GM18498 (cell line): ENCODE measurements at regions not wholly inside any gene's neighbourhood (a gene's known extent, or its start where the extent isn't known, plus 50 kb on each side); places are given as distances from the start of the nearest gene placed in this dataset.
A peak's percentile ranks its signal among the peaks of the same experiment; 100 is the strongest.

ENCODE experiments used
- ATAC-seq: cut with Tn5 transposase; IDR thresholded peaks from one replicate; pipeline ENCODE4 v1.9.1; 2021; ENCODE audit warnings: mild to moderate bottlenecking, moderate library complexity; ENCODE audit not compliant: unreplicated experiment

GRCh38 chr12:93127582-93128331 is 198.7 kb upstream of the EEA1 start:
- no peak for ATAC-seq

GRCh38 chr12:93128332-93128707 is 199.2 kb upstream of the EEA1 start:
- ATAC-seq: no peak

- no peak for ATAC-seq
Measured at GRCh38 chr12:93130366-93131054, 201.4 kb upstream of the EEA1 start.

GRCh38 chr12:93133361-93133760 is 204.3 kb upstream of the EEA1 start:
- no peak for ATAC-seq

- ATAC-seq: no peak
Measured at GRCh38 chr12:93134175-93134890, 205.2 kb upstream of the EEA1 start.

- no peak for ATAC-seq
Measured at GRCh38 chr12:93134893-93135285, 205.8 kb upstream of the EEA1 start.

GRCh38 chr12:93135286-93136239 is 206.5 kb upstream of the EEA1 start:
- ATAC-seq: no peak

- peak; percentile 22 for ATAC-seq
Measured at GRCh38 chr12:93136253-93137055, 207.4 kb upstream of the EEA1 start.

- ATAC-seq: peak; percentile 53
Measured at GRCh38 chr12:93137656-93138612, 208.8 kb upstream of the EEA1 start.

- ATAC-seq: peak; percentile 45
Measured at GRCh38 chr12:93139028-93139665, 210.1 kb upstream of the EEA1 start.

- no peak for ATAC-seq
Measured at GRCh38 chr12:93140325-93140724, 211.2 kb upstream of the EEA1 start.

GRCh38 chr12:93140801-93141200 is 211.7 kb upstream of the EEA1 start:
- ATAC-seq: no peak

- ATAC-seq: no peak
Measured at GRCh38 chr12:93142881-93143280, 213.8 kb upstream of the EEA1 start.

GRCh38 chr12:93144109-93144508 is 215.0 kb upstream of the EEA1 start:
- ATAC-seq: no peak

GRCh38 chr12:93145086-93145485 is 216.0 kb upstream of the EEA1 start:
- no peak for ATAC-seq

GRCh38 chr12:93146263-93146939 is 217.3 kb upstream of the EEA1 start:
- ATAC-seq: no peak

- ATAC-seq: no peak
Measured at GRCh38 chr12:93146970-93147369, 217.9 kb upstream of the EEA1 start.

GRCh38 chr12:93148412-93148811 is 219.3 kb upstream of the EEA1 start:
- ATAC-seq: no peak
